ENCODE measurements at regions not wholly inside any gene's neighbourhood (a gene's known extent, or its start where the extent isn't known, plus 50 kb on each side); places are given as distances from the start of the nearest gene placed in this dataset.
"Not testable (repeated sequence)": the region's sequence is repeated elsewhere in the genome, so short reads cannot be mapped to it uniquely, and the experiment has no call there.

GRCh38 chr7:32658467-32658869 lies 163.2 kb downstream of the AVL9 start:
- Histone ChIP-seq H3K4me1 (peaks cover 0 to 3% (median 0%) of the 10 kb centered on the region in 9 donors), H3K27ac (peak overlapping the region in 1 of 10 donors; percentile 12), H3K36me3 (peaks cover 0 to 7% (median 0%) of the 10 kb centered on the region in 9 donors), H3K4me3 (no peak overlapping the region), H3K9me3 (no peaks in the 10 kb centered on the region), H3K27me3 (no peaks in the 10 kb centered on the region)
- no peak for TF ChIP-seq CTCF (IDR thresholded peaks at IDR 0.05)
- 88 to 89% methylated on average over 2 of the region's 2 CpGs for WGBS, 2 donors
- DNase-seq (no peak), ATAC-seq (no peak)
- intact Hi-C loops (cut with DNase I) = no loop called here

GRCh38 chr7:32658034-32658433 lies 162.7 kb downstream of the AVL9 start:
- Histone ChIP-seq H3K27ac (peak overlapping the region in 1 of 10 donors; percentile 12), H3K4me1 (peaks cover 0 to 2% (median 0%) of the 10 kb centered on the region in 9 donors), H3K9me3 (no peaks in the 10 kb centered on the region), H3K4me3 (no peak overlapping the region), H3K36me3 (peaks cover 0 to 7% (median 0%) of the 10 kb centered on the region in 9 donors), H3K27me3 (no peaks in the 10 kb centered on the region)
- intact Hi-C loops (cut with DNase I) = no loop called here
- TF ChIP-seq CTCF (IDR thresholded peaks at IDR 0.05) = no peak
- WGBS, 2 donors = 64 to 78% methylated on average over 7 of the region's 7 CpGs
- ATAC-seq (peak in 1 of 8 donors; percentile 64), DNase-seq (no peak)

GRCh38 chr7:32654549-32654948 lies 159.3 kb downstream of the AVL9 start:
- H3K36me3 ChIP-seq; H3K9me3 ChIP-seq; intact Hi-C loops (cut with DNase I); DNase-seq; H3K27ac ChIP-seq; ATAC-seq; H3K4me3 ChIP-seq; H3K4me1 ChIP-seq; H3K27me3 ChIP-seq: not testable (repeated sequence)
- WGBS, 2 donors = 92 to 100% methylated on average over 1 of the region's 1 CpG

GRCh38 chr7:32650356-32650755 lies 155.1 kb downstream of the AVL9 start:
- H3K27ac ChIP-seq; H3K4me3 ChIP-seq; H3K9me3 ChIP-seq; H3K4me1 ChIP-seq; H3K27me3 ChIP-seq; H3K36me3 ChIP-seq; DNase-seq; ATAC-seq; intact Hi-C loops (cut with DNase I): not testable (repeated sequence)
- 84 to 93% methylated on average over 1 of the region's 1 CpG for WGBS, 2 donors

- no peak overlapping the region for H3K4me3 ChIP-seq
- no peaks in the 10 kb centered on the region for H3K4me1 ChIP-seq
- ATAC-seq (no peak), DNase-seq (no peak)
- TF ChIP-seq CTCF (IDR thresholded peaks at IDR 0.05) = no peak
- intact Hi-C loops (cut with DNase I) = no loop called here
- H3K27me3 ChIP-seq = no peaks in the 10 kb centered on the region
- H3K36me3 ChIP-seq = no peaks in the 10 kb centered on the region
- no peak overlapping the region for H3K27ac ChIP-seq
- no peaks in the 10 kb centered on the region for H3K9me3 ChIP-seq
- 89% methylated on average over 6 of the region's 6 CpGs for WGBS, 2 donors
Observed at GRCh38 chr7:32648408-32649156, 153.3 kb downstream of the AVL9 start.

GRCh38 chr7:32645255-32645654 lies 150.0 kb downstream of the AVL9 start:
- H3K9me3 ChIP-seq; ATAC-seq; H3K27ac ChIP-seq; H3K4me3 ChIP-seq; DNase-seq; intact Hi-C loops (cut with DNase I); H3K4me1 ChIP-seq; H3K36me3 ChIP-seq; H3K27me3 ChIP-seq: not testable (repeated sequence)
- WGBS, 2 donors = 73 to 76% methylated on average over 2 of the region's 2 CpGs

Measured in heart right ventricle (tissue), 16 donors.